ENCODE measurements at regions not wholly inside any gene's neighbourhood (a gene's known extent, or its start where the extent isn't known, plus 50 kb on each side); places are given as distances from the start of the nearest gene placed in this dataset.

- ChIA-PET POLR2A (no interaction called here), CTCF (no interaction called here)
- DNase-seq (ENCODE audit: low read depth in 1 of 2, low spot score in 1 of 2) (peak in 1 of 2 experiments; percentile 24), FAIRE-seq (no peak), ATAC-seq (peak in 1 of 2 experiments; percentile 78; a peak in 3 of 6 replicates)
- TF ChIP-seq MAFK (IDR thresholded peaks at IDR 0.05; ENCODE audit: partially characterized antibody), result no peak
- no peak for TF ChIP-seq TP53 (CRISPR knock-in tag; IDR thresholded peaks at IDR 0.05)
- no peak for TF ChIP-seq PBX3 (IDR thresholded peaks at IDR 0.05)
- no peak for TF ChIP-seq ELK1 (IDR thresholded peaks at IDR 0.05; ENCODE audit: low read depth, low read length)
- TF ChIP-seq HDAC2 (IDR thresholded peaks at IDR 0.05), result no peak
- TF ChIP-seq HEYL (CRISPR knock-in tag; IDR thresholded peaks at IDR 0.05), result no peak
- no peak for TF ChIP-seq HOXA7 (CRISPR knock-in tag; IDR thresholded peaks at IDR 0.05)
- no peak for TF ChIP-seq RARB (CRISPR knock-in tag; IDR thresholded peaks at IDR 0.05)
- TF ChIP-seq CEBPB (IDR thresholded peaks at IDR 0.05), result no peak
- no peak for TF ChIP-seq ZFP36 (IDR thresholded peaks at IDR 0.05; ENCODE audit: borderline replicate concordance, partially characterized antibody)
- TF ChIP-seq E2F6 (IDR thresholded peaks at IDR 0.05; ENCODE audit: borderline replicate concordance, low read depth), result no peak
- no peak for TF ChIP-seq EHF (CRISPR knock-in tag; IDR thresholded peaks at IDR 0.05)
- no peak for TF ChIP-seq HOXB5 (CRISPR knock-in tag; IDR thresholded peaks at IDR 0.05)
- TF ChIP-seq ESRRA (IDR thresholded peaks at IDR 0.05; ENCODE audit: borderline replicate concordance, low read length), result no peak
- no peak for TF ChIP-seq JUNB (IDR thresholded peaks at IDR 0.05)
- TF ChIP-seq FOSL2 (IDR thresholded peaks at IDR 0.05), result no peak
- TF ChIP-seq FOSL2 (CRISPR knock-in tag; IDR thresholded peaks at IDR 0.05), result no peak
- no peak for TF ChIP-seq MAZ (IDR thresholded peaks at IDR 0.05; ENCODE audit: borderline replicate concordance, low read depth, low read length)
- TF ChIP-seq CBX8 (IDR thresholded peaks at IDR 0.05), result no peak
- no peak for TF ChIP-seq CHD4 (IDR thresholded peaks at IDR 0.05; ENCODE audit: borderline replicate concordance)
- H3K4me1 ChIP-seq, result no peaks in the 10 kb centered on the region
- no peak overlapping the region for H3K4me2 ChIP-seq
- H3K27ac ChIP-seq, result no peak overlapping the region
- WGBS (ENCODE audit: missing lambda C conversion rate), result 35% methylated on average over 25 of the region's 27 CpGs
- no peaks in the 10 kb centered on the region for H3K9me3 ChIP-seq
- no peak overlapping the region for H3K4me3 ChIP-seq
Observed at GRCh38 chr14:106605548-106606448, 1079.4 kb downstream of the TMEM121 start.

GRCh38 chr14:106606936-106607335 lies 1080.6 kb downstream of the TMEM121 start:
- no peaks in the 10 kb centered on the region for H3K4me1 ChIP-seq
- FAIRE-seq (no peak), ATAC-seq (no peak), DNase-seq (ENCODE audit: low read depth in 1 of 2, low spot score in 1 of 2) (no peak)
- TF ChIP-seq REST (IDR thresholded peaks at IDR 0.05) (no peak), RARB (CRISPR knock-in tag; IDR thresholded peaks at IDR 0.05) (no peak), TFCP2L1 (CRISPR knock-in tag; IDR thresholded peaks at IDR 0.05) (no peak), FOSL2 (IDR thresholded peaks at IDR 0.05) (no peak), FOSL2 (CRISPR knock-in tag; IDR thresholded peaks at IDR 0.05) (no peak), JUN (IDR thresholded peaks at IDR 0.05) (no peak), PBX3 (IDR thresholded peaks at IDR 0.05) (no peak)
- H3K9me3 ChIP-seq, result no peaks in the 10 kb centered on the region
- CTCF ChIA-PET, result no interaction called here
- H3K27ac ChIP-seq, result no peak overlapping the region
- POLR2A ChIA-PET, result no interaction called here
- H3K4me3 ChIP-seq, result no peak overlapping the region
- no peak overlapping the region for H3K4me2 ChIP-seq
- WGBS (ENCODE audit: missing lambda C conversion rate), result 15% methylated on average over 2 of the region's 2 CpGs
